ENCODE measurements at regions not wholly inside any gene's neighbourhood (a gene's known extent, or its start where the extent isn't known, plus 50 kb on each side); places are given as distances from the start of the nearest gene placed in this dataset.

- no peak for DNase-seq (ENCODE audit: low read depth)
Observed at GRCh38 chr3:194833114-194833910, 147.6 kb downstream of the FAM43A start.

GRCh38 chr3:194836661-194837060 is 151.0 kb downstream of the FAM43A start:
- H3K4me3 ChIP-seq (ENCODE audit: control insufficient read depth, low read depth, low read length), result no peak overlapping the region
- TF ChIP-seq CTCF (IDR thresholded peaks at IDR 0.05; ENCODE audit: control insufficient read depth, insufficient read depth, low read depth, low read length, missing control alignments), result no peak
- DNase-seq (ENCODE audit: low read depth), result no peak

More at GRCh38 chr3:194833114-194833910, 147.6 kb downstream of the FAM43A start:
- no peak for TF ChIP-seq CTCF (IDR thresholded peaks at IDR 0.05; ENCODE audit: control insufficient read depth, insufficient read depth, low read depth, low read length, missing control alignments)
- H3K4me3 ChIP-seq (ENCODE audit: control insufficient read depth, low read depth, low read length), result no peak overlapping the region

GRCh38 chr3:194837457-194838127 is 151.9 kb downstream of the FAM43A start:
- no peak for DNase-seq (ENCODE audit: low read depth)
- H3K4me3 ChIP-seq (ENCODE audit: control insufficient read depth, low read depth, low read length), result no peak overlapping the region
- TF ChIP-seq CTCF (IDR thresholded peaks at IDR 0.05; ENCODE audit: control insufficient read depth, insufficient read depth, low read depth, low read length, missing control alignments), result no peak

- DNase-seq (ENCODE audit: low read depth), result no peak
- no peak for TF ChIP-seq CTCF (IDR thresholded peaks at IDR 0.05; ENCODE audit: control insufficient read depth, insufficient read depth, low read depth, low read length, missing control alignments)
- H3K4me3 ChIP-seq (ENCODE audit: control insufficient read depth, low read depth, low read length), result no peak overlapping the region
Observed at GRCh38 chr3:194838236-194838635, 152.6 kb downstream of the FAM43A start.

GRCh38 chr3:194840661-194841514 is 155.2 kb downstream of the FAM43A start:
- DNase-seq (ENCODE audit: low read depth), result no peak
- no peak for TF ChIP-seq CTCF (IDR thresholded peaks at IDR 0.05; ENCODE audit: control insufficient read depth, insufficient read depth, low read depth, low read length, missing control alignments)

GRCh38 chr3:194841515-194841841 is 155.8 kb downstream of the FAM43A start:
- no peak for TF ChIP-seq CTCF (IDR thresholded peaks at IDR 0.05; ENCODE audit: control insufficient read depth, insufficient read depth, low read depth, low read length, missing control alignments)
- H3K4me3 ChIP-seq (ENCODE audit: control insufficient read depth, low read depth, low read length), result no peak overlapping the region
- no peak for DNase-seq (ENCODE audit: low read depth)

More at GRCh38 chr3:194840661-194841514, 155.2 kb downstream of the FAM43A start:
- no peak overlapping the region for H3K4me3 ChIP-seq (ENCODE audit: control insufficient read depth, low read depth, low read length)

All from AG09309 (cell line).